Peyer's patch (tissue), 4 donors: ENCODE measurements at regions not wholly inside any gene's neighbourhood (a gene's known extent, or its start where the extent isn't known, plus 50 kb on each side); places are given as distances from the start of the nearest gene placed in this dataset.

Experiments used
- POLR2A ChIP-seq, 2 donors: fragments of 450-650 bp; IDR thresholded peaks; one replicate each; pipeline ENCODE4 v1.5.1; 2017; ENCODE audit warnings: antibody characterized with exemption in 2 of 2, mild to moderate bottlenecking in 2 of 2, moderate library complexity in 2 of 2
- TF ChIP-seq, protein P1 (sequence below), 6 experiments: fragments of 450-650 bp in 4 of 6; fragments of 200-600 bp in 2 of 6; sonication (generic) in 1 of 6; IDR thresholded peaks; one replicate each; pipeline ENCODE4 v1.5.1; 2017 to 2019; ENCODE audit warnings: antibody characterized with exemption in 6 of 6, mild to moderate bottlenecking in 3 of 6, moderate library complexity in 1 of 6

DNA sequence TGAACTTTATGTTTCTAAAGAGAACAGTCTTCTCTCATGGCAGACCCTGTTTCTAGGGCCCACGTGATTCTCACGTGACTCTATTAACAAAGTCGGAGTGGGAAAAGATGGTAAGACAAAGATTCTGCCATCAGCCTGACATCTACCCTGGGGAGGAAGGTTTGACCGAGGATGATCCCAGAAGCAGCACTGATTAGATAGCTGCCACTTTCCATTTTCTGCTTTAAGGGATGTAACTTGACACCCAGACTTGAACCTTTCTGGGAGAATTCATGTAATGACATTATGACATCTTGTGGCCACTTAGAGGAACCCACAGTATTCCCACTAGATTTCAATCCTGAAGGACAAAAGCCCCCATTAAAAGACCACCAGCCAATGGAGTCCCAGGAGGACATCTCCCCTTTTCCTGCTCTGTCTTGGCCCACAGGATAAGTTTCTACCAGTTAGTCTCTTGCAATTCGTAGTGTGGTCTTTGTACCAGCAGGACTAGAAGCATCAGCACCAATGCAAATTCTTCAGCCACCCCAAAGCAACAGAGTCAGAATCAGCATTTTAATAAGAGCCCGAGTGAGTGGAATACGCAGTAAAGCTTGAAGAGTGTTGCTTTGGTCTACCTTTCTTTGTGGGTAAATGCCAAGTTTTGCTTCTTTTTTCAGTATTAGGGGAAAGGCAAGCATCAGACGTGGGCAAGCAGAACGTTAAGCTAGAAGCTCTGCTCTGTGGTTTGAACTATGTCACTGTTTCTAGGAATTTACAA is 480.5 kb upstream of the PROK2 start:
- TF ChIP-seq, protein P1, sequence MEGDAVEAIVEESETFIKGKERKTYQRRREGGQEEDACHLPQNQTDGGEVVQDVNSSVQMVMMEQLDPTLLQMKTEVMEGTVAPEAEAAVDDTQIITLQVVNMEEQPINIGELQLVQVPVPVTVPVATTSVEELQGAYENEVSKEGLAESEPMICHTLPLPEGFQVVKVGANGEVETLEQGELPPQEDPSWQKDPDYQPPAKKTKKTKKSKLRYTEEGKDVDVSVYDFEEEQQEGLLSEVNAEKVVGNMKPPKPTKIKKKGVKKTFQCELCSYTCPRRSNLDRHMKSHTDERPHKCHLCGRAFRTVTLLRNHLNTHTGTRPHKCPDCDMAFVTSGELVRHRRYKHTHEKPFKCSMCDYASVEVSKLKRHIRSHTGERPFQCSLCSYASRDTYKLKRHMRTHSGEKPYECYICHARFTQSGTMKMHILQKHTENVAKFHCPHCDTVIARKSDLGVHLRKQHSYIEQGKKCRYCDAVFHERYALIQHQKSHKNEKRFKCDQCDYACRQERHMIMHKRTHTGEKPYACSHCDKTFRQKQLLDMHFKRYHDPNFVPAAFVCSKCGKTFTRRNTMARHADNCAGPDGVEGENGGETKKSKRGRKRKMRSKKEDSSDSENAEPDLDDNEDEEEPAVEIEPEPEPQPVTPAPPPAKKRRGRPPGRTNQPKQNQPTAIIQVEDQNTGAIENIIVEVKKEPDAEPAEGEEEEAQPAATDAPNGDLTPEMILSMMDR (IDR thresholded peaks at IDR 0.05), result peak in 3 of 6 experiments; percentile 39 to 41 (median 40)
- no peak for TF ChIP-seq POLR2A (IDR thresholded peaks at IDR 0.05)
